Activated B cell treated with CpG ODN at 0.5 μM for 24 hours (primary cell): ENCODE measurements at regions not wholly inside any gene's neighbourhood (a gene's known extent, or its start where the extent isn't known, plus 50 kb on each side); places are given as distances from the start of the nearest gene placed in this dataset.

Experiments used
- ATAC-seq: fragments of 200-7000 bp; cut with Tn5 transposase; one replicate; pipeline ENCODE4 v1.10.0; 2021; ENCODE audit warnings: low read depth, mild to moderate bottlenecking, moderate library complexity
- CTCF ChIA-PET: fragments of 350-600 bp; sonication (Branson Sonifier 250); formaldehyde crosslinking; loops from one replicate; lab custom pipeline; 2021; ENCODE audit warnings: antibody characterized with exemption; lab: Charles Lee
- POLR2A ChIA-PET: fragments of 350-600 bp; sonication (Branson Sonifier 250); formaldehyde crosslinking; loops from one replicate; lab custom pipeline; 2021; ENCODE audit warnings: antibody characterized with exemption; lab: Charles Lee
- DNase-seq: peaks from one replicate; pipeline ENCODE4 v3.0.0; 2022
- H3K27ac Mint-ChIP-seq: one replicate; pipeline ENCODE4 v1.8.0; 2020; ENCODE audit warnings: mixed read lengths
- H3K27me3 Mint-ChIP-seq: one replicate; pipeline ENCODE4 v1.8.0; 2021; ENCODE audit warnings: mixed read lengths
- H3K36me3 Mint-ChIP-seq: one replicate; pipeline ENCODE4 v1.8.0; 2021; ENCODE audit warnings: low read depth, mixed read lengths
- H3K4me1 Mint-ChIP-seq: one replicate; pipeline ENCODE4 v1.8.0; 2021; ENCODE audit warnings: mixed read lengths
- H3K4me3 Mint-ChIP-seq: one replicate; pipeline ENCODE4 v1.8.0; 2020; ENCODE audit warnings: mild to moderate bottlenecking, mixed read lengths
- H3K9me3 Mint-ChIP-seq: one replicate; pipeline ENCODE4 v1.8.0; 2020; ENCODE audit warnings: mixed read lengths
- intact Hi-C: fragments of 100-400 bp; cut with micrococcal nuclease; formaldehyde crosslinking; loops from one replicate; pipeline ENCODE4 v1.15.1; 2024
- TF ChIP-seq, protein P1 (sequence below): fragments of 200-600 bp; IDR thresholded peaks from one replicate; pipeline ENCODE4 v1.8.0; 2022; ENCODE audit warnings: antibody characterized with exemption, mild to moderate bottlenecking

DNA sequence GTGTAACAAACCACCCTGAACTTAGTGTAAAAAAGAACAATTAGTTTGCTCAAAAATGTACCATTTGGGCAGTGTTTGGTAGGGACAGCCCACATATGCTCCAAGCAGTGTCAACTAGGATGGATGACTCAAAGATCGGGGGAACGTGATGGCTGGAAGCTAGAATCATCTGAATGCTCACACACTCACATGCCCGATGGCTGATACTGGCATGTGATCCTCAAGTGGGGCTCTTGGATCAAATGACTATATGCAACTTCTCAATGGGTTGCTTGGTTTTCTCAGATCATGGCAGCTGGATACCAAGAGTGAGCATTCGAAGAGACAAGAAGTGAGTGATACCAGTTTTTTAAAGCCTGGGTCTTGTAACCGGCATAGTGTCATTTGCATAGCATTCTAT lies 335.9 kb upstream of the KCNMB2 start:
- TF ChIP-seq, protein P1, sequence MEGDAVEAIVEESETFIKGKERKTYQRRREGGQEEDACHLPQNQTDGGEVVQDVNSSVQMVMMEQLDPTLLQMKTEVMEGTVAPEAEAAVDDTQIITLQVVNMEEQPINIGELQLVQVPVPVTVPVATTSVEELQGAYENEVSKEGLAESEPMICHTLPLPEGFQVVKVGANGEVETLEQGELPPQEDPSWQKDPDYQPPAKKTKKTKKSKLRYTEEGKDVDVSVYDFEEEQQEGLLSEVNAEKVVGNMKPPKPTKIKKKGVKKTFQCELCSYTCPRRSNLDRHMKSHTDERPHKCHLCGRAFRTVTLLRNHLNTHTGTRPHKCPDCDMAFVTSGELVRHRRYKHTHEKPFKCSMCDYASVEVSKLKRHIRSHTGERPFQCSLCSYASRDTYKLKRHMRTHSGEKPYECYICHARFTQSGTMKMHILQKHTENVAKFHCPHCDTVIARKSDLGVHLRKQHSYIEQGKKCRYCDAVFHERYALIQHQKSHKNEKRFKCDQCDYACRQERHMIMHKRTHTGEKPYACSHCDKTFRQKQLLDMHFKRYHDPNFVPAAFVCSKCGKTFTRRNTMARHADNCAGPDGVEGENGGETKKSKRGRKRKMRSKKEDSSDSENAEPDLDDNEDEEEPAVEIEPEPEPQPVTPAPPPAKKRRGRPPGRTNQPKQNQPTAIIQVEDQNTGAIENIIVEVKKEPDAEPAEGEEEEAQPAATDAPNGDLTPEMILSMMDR, result no peak
- Mint-ChIP-seq H3K27ac (no peak overlapping the region), H3K4me1 (no peaks in the 10 kb centered on the region), H3K36me3 (no peaks in the 10 kb centered on the region), H3K9me3 (no peaks in the 10 kb centered on the region), H3K27me3 (peaks cover 2% of the 10 kb centered on the region), H3K4me3 (no peak overlapping the region)
- DNase-seq (no peak), ATAC-seq (no peak)
- CTCF ChIA-PET, result no interaction called here
- intact Hi-C loops, result no loop called here
- POLR2A ChIA-PET, result no interaction called here

DNA sequence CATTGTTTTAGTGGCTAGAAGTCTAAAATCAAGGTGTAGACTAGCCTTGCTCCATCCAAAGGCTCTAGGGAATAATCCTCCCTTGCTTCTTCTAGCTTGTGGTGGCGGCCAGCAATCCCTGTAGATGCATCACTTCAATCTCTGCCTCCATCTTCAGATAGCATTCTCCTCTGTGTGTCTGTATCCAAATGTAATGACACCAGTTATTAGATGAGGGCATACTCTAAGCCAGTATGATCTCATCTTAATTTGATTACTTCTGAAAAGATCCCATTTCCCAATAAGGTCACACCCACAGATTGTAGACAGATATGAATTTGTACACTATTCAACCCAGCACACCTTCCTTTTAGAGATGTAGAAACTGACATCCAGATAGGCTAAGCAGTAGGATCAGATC lies 334.5 kb upstream of the KCNMB2 start:
- intact Hi-C loops, result no loop called here
- ChIA-PET POLR2A (no interaction called here), CTCF (no interaction called here)
- TF ChIP-seq, protein P1, result no peak
- Mint-ChIP-seq H3K27ac (no peak overlapping the region), H3K4me1 (no peaks in the 10 kb centered on the region), H3K4me3 (no peak overlapping the region), H3K9me3 (no peaks in the 10 kb centered on the region), H3K27me3 (peaks cover 2% of the 10 kb centered on the region), H3K36me3 (no peaks in the 10 kb centered on the region)
- ATAC-seq (no peak), DNase-seq (no peak)

DNA sequence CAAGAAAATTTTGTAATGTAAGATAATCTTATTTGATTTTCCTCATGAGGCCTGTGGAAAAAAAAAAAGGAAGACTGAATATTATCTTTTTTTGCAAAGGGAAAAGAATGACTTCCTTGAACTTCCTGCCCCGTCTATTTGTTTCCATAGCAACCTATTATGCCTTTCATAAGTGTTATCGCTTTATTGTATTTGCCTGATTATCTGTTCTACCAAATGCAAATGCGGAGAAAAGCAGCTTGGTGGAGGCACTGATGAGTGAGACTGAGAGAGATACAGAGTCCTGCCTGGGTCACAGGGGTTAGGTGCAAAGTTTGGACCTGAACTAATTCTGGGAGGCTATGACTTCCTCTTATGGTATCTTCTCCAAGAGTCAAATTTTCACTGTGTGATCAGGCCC lies 334.0 kb upstream of the KCNMB2 start:
- Mint-ChIP-seq H3K27ac (no peak overlapping the region), H3K4me1 (no peaks in the 10 kb centered on the region), H3K4me3 (no peak overlapping the region), H3K27me3 (peaks cover 2% of the 10 kb centered on the region), H3K36me3 (no peaks in the 10 kb centered on the region), H3K9me3 (no peaks in the 10 kb centered on the region)
- POLR2A ChIA-PET, result no interaction called here
- intact Hi-C loops, result no loop called here
- DNase-seq, result no peak
- CTCF ChIA-PET, result no interaction called here
- ATAC-seq, result no peak
- TF ChIP-seq, protein P1, result no peak

DNA sequence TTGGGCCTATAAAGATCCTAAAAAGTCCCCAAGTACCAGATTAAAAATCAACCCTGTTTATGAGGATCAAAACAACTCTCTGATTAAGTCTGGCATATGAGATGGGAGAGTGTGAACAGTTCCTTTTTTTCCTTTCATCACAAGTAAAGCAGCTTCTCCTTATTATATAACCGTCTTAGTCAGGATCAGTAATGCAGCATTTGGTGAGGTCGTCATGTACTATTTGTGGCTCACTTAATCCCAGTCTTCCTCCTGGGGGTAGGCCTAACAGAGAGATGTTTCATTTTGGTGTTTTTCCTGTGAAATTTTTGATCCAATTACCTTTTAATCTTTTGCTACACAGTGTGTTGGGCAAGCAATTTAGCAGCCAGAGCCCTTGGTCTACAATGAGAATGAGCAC lies 333.1 kb upstream of the KCNMB2 start:
- CTCF ChIA-PET, result no interaction called here
- ATAC-seq, result no peak
- no peaks in the 10 kb centered on the region for H3K9me3 Mint-ChIP-seq
- no peak overlapping the region for H3K27ac Mint-ChIP-seq
- intact Hi-C loops, result no loop called here
- peaks cover 2% of the 10 kb centered on the region for H3K27me3 Mint-ChIP-seq
- TF ChIP-seq, protein P1, result no peak
- no peaks in the 10 kb centered on the region for H3K36me3 Mint-ChIP-seq
- H3K4me1 Mint-ChIP-seq, result no peaks in the 10 kb centered on the region
- POLR2A ChIA-PET, result no interaction called here
- DNase-seq, result no peak
- H3K4me3 Mint-ChIP-seq, result no peak overlapping the region

DNA sequence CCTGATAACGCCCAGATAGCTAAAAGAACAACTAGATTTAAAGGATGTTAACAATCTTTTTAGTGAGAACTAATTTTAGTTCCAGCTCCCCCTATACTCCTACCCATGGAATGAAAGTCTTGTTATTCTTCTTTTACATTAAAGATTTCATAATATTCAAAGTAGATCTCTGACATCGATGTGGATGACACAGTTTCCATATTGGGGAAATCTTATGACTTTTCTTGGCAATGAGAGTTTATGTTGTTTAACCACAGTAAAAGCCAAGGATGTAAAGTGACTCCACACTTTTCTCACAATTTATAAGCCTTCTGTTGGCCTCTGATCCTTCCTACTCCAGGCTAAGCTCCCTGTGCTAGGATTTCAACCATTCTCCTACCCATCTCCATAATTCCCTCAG lies 332.6 kb upstream of the KCNMB2 start:
- Mint-ChIP-seq H3K4me3 (no peak overlapping the region), H3K27ac (no peak overlapping the region), H3K36me3 (no peaks in the 10 kb centered on the region), H3K9me3 (no peaks in the 10 kb centered on the region), H3K27me3 (peaks cover 2% of the 10 kb centered on the region), H3K4me1 (no peaks in the 10 kb centered on the region)
- ChIA-PET CTCF (no interaction called here), POLR2A (no interaction called here)
- DNase-seq (no peak), ATAC-seq (no peak)
- intact Hi-C loops, result no loop called here
- TF ChIP-seq, protein P1, result no peak
